ENCODE measurements at regions not wholly inside any gene's neighbourhood (a gene's known extent, or its start where the extent isn't known, plus 50 kb on each side); places are given as distances from the start of the nearest gene placed in this dataset.

DNA sequence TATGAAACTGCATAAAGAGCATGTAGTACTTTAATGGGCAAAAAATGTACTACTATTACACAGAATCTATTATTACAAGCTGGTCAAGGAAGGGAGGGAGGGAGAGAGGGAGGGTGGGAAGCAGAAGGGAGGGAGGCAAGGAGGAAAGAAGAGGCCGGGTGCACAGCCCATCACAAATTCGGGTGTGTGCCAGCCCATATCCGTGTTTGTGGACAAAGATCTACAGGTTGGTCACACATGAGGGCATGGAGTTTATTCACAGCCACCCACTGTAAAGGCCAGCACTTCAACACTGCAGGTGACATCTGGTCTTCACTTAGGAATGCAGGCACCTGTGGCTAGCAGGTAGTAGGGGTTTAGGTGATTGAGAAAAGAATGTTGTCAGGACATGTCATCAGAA lies 352.5 kb upstream of the NBEA start (continued):
- TF ChIP-seq HNF4G (IDR thresholded peaks at IDR 0.05) (no peak), HNF4A (conservative IDR thresholded peaks at IDR 0.05) (no peak), RAD21 (IDR thresholded peaks at IDR 0.05) (no peak)
- TF ChIP-seq, protein P1, sequence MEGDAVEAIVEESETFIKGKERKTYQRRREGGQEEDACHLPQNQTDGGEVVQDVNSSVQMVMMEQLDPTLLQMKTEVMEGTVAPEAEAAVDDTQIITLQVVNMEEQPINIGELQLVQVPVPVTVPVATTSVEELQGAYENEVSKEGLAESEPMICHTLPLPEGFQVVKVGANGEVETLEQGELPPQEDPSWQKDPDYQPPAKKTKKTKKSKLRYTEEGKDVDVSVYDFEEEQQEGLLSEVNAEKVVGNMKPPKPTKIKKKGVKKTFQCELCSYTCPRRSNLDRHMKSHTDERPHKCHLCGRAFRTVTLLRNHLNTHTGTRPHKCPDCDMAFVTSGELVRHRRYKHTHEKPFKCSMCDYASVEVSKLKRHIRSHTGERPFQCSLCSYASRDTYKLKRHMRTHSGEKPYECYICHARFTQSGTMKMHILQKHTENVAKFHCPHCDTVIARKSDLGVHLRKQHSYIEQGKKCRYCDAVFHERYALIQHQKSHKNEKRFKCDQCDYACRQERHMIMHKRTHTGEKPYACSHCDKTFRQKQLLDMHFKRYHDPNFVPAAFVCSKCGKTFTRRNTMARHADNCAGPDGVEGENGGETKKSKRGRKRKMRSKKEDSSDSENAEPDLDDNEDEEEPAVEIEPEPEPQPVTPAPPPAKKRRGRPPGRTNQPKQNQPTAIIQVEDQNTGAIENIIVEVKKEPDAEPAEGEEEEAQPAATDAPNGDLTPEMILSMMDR (IDR thresholded peaks at IDR 0.05; ENCODE audit: low read depth, low read length, missing input control): no peak

DNA sequence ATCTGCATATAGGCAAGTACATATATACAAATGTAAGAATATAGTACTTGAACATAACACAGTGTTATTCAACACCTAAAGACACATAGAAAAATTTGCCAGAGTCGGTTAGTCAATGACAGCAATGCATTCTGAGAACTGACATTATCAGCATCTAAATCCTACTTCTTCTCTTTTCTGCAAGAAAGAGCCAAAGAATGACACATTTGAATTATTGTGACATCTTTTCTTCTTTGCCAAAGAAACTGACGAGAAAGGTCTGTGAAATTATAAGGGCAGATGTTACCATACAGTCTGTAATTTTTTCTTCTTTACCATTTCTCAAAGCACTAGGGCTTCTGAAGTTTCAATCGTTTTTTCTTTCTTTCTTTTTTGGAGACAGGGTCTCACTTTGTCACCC lies 350.9 kb upstream of the NBEA start:
- no peaks in the 10 kb centered on the region for H3K4me1 ChIP-seq (ENCODE audit: control insufficient read depth in 4 of 4, insufficient read depth in 4 of 4, low read length in 3 of 4)
- no peak overlapping the region for H3K27ac ChIP-seq (ENCODE audit: low read depth in 1 of 2, low read length in 2 of 2)
- no peaks in the 10 kb centered on the region for H3K36me3 ChIP-seq (ENCODE audit: control insufficient read depth in 4 of 4, insufficient read depth in 3 of 4, low read depth in 1 of 4, low read length in 3 of 4)
- no peak for TF ChIP-seq FOXA1 (IDR thresholded peaks at IDR 0.05)
- TF ChIP-seq, protein P1 (IDR thresholded peaks at IDR 0.05; ENCODE audit: low read depth, low read length, missing input control): no peak
- TF ChIP-seq YY1 (IDR thresholded peaks at IDR 0.05): no peak
- TF ChIP-seq SP1 (IDR thresholded peaks at IDR 0.05): no peak
- no peak for TF ChIP-seq RAD21 (IDR thresholded peaks at IDR 0.05)
- no peak for TF ChIP-seq JUND (IDR thresholded peaks at IDR 0.05)
- TF ChIP-seq EGR1 (IDR thresholded peaks at IDR 0.05; ENCODE audit: low read depth in 2 of 2): no peak
- TF ChIP-seq FOXA2 (IDR thresholded peaks at IDR 0.05): no peak
- TF ChIP-seq TAF1 (conservative IDR thresholded peaks at IDR 0.05): no peak
- TF ChIP-seq, protein P2, sequence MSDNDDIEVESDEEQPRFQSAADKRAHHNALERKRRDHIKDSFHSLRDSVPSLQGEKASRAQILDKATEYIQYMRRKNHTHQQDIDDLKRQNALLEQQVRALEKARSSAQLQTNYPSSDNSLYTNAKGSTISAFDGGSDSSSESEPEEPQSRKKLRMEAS (IDR thresholded peaks at IDR 0.05): no peak
- TF ChIP-seq GABPA (IDR thresholded peaks at IDR 0.05 in 1 of 2, conservative IDR thresholded peaks at IDR 0.05 in 1 of 2): no peak
- no peak for TF ChIP-seq NR2F2 (IDR thresholded peaks at IDR 0.05)
- TF ChIP-seq HNF4A (conservative IDR thresholded peaks at IDR 0.05): no peak
- TF ChIP-seq RXRA (IDR thresholded peaks at IDR 0.05): no peak
- no peak for TF ChIP-seq HNF4G (IDR thresholded peaks at IDR 0.05)
- TF ChIP-seq, protein P3, sequence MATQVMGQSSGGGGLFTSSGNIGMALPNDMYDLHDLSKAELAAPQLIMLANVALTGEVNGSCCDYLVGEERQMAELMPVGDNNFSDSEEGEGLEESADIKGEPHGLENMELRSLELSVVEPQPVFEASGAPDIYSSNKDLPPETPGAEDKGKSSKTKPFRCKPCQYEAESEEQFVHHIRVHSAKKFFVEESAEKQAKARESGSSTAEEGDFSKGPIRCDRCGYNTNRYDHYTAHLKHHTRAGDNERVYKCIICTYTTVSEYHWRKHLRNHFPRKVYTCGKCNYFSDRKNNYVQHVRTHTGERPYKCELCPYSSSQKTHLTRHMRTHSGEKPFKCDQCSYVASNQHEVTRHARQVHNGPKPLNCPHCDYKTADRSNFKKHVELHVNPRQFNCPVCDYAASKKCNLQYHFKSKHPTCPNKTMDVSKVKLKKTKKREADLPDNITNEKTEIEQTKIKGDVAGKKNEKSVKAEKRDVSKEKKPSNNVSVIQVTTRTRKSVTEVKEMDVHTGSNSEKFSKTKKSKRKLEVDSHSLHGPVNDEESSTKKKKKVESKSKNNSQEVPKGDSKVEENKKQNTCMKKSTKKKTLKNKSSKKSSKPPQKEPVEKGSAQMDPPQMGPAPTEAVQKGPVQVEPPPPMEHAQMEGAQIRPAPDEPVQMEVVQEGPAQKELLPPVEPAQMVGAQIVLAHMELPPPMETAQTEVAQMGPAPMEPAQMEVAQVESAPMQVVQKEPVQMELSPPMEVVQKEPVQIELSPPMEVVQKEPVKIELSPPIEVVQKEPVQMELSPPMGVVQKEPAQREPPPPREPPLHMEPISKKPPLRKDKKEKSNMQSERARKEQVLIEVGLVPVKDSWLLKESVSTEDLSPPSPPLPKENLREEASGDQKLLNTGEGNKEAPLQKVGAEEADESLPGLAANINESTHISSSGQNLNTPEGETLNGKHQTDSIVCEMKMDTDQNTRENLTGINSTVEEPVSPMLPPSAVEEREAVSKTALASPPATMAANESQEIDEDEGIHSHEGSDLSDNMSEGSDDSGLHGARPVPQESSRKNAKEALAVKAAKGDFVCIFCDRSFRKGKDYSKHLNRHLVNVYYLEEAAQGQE (IDR thresholded peaks at IDR 0.05): no peak
- TF ChIP-seq, protein P4, sequence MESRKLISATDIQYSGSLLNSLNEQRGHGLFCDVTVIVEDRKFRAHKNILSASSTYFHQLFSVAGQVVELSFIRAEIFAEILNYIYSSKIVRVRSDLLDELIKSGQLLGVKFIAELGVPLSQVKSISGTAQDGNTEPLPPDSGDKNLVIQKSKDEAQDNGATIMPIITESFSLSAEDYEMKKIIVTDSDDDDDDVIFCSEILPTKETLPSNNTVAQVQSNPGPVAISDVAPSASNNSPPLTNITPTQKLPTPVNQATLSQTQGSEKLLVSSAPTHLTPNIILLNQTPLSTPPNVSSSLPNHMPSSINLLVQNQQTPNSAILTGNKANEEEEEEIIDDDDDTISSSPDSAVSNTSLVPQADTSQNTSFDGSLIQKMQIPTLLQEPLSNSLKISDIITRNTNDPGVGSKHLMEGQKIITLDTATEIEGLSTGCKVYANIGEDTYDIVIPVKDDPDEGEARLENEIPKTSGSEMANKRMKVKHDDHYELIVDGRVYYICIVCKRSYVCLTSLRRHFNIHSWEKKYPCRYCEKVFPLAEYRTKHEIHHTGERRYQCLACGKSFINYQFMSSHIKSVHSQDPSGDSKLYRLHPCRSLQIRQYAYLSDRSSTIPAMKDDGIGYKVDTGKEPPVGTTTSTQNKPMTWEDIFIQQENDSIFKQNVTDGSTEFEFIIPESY (IDR thresholded peaks at IDR 0.05): no peak
- TF ChIP-seq, protein P5, sequence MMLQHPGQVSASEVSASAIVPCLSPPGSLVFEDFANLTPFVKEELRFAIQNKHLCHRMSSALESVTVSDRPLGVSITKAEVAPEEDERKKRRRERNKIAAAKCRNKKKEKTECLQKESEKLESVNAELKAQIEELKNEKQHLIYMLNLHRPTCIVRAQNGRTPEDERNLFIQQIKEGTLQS (IDR thresholded peaks at IDR 0.05): no peak
- no peaks in the 10 kb centered on the region for H3K9me3 ChIP-seq (ENCODE audit: control insufficient read depth in 4 of 4, low read length in 3 of 4)
- no peak overlapping the region for H3K9ac ChIP-seq (ENCODE audit: low read depth in 1 of 2, low read length in 2 of 2)
- H3K4me3 ChIP-seq (ENCODE audit: low read depth in 1 of 3, low read length in 3 of 3): no peak overlapping the region
- DNase-seq (ENCODE audit: low spot score): no peak
- 63% methylated on average over 3 of the region's 3 CpGs for WGBS
- H3K27me3 ChIP-seq (ENCODE audit: control insufficient read depth in 4 of 4, insufficient read depth in 4 of 4, low read length in 3 of 4): no peaks in the 10 kb centered on the region

Data from liver (tissue), 8 donors.